IMR-90 (cell line): ENCODE measurements at regions not wholly inside any gene's neighbourhood (a gene's known extent, or its start where the extent isn't known, plus 50 kb on each side); places are given as distances from the start of the nearest gene placed in this dataset.

Experiments
- ATAC-seq: fragments of 200-7000 bp; cut with Tn5 transposase; 2 replicates; pipeline ENCODE4 v1.9.1; 2020; ENCODE audit warnings: low read depth, mild to moderate bottlenecking, moderate library complexity
- BruUV-seq: library from RNA; stranded (reverse); fragments of 400-500 nt; replicated peaks from 2 replicates; lab custom pipeline; 2021; lab: Mats Ljungman, UMichigan
- CTCF ChIA-PET: fragments of 300-600 bp; formaldehyde crosslinking; extraction: SDS; loops from one replicate; lab custom pipeline; 2021; ENCODE audit warnings: antibody characterized with exemption; lab: Yijun Ruan, JAX
- POLR2A ChIA-PET: fragments of 300-600 bp; sonication (Branson Sonifier 250); formaldehyde crosslinking; loops from one replicate; lab custom pipeline; 2022; ENCODE audit warnings: antibody characterized with exemption; ENCODE audit not compliant: unreplicated experiment; lab: Charles Lee
- DNase-seq: peaks from one replicate; pipeline ENCODE4 v3.0.0; 2013
- H2AFZ ChIP-seq: replicated peaks from 2 replicates; pipeline ENCODE3; 2013; ENCODE audit warnings: low read length, mild to moderate bottlenecking; ENCODE audit not compliant: poor library complexity
- H2AK5ac ChIP-seq: 2 replicates; pipeline ENCODE4 v1.6.1; 2013; ENCODE audit warnings: low read depth, low read length, inconsistent platforms
- H2AK9ac ChIP-seq: replicated peaks from 2 replicates; pipeline ENCODE3; 2013; ENCODE audit warnings: mild to moderate bottlenecking, low read depth, low read length, moderate library complexity; ENCODE audit not compliant: poor library complexity
- H2BK120ac ChIP-seq: 2 replicates; pipeline ENCODE4 v1.6.1; 2013; ENCODE audit warnings: low read depth, low read length, inconsistent platforms
- H2BK15ac ChIP-seq: 3 replicates; pipeline ENCODE4 v1.6.1; 2013; ENCODE audit warnings: low read depth, low read length, inconsistent platforms
- H2BK20ac ChIP-seq: 2 replicates; pipeline ENCODE4 v1.6.1; 2013; ENCODE audit warnings: low read depth, mild to moderate bottlenecking, inconsistent platforms, low read length, moderate library complexity
- H2BK5ac ChIP-seq: 2 replicates; pipeline ENCODE4 v1.6.1; 2013; ENCODE audit warnings: mild to moderate bottlenecking, low read depth, low read length, inconsistent platforms; ENCODE audit not compliant: poor library complexity, severe bottlenecking
- H3K14ac ChIP-seq: replicated peaks from 2 replicates; pipeline ENCODE4 v1.6.1; 2013; ENCODE audit warnings: low read depth, low read length, inconsistent platforms
- H3K18ac ChIP-seq: 2 replicates; pipeline ENCODE4 v1.6.1; 2013; ENCODE audit warnings: low read depth, low read length, control low read depth
- H3K23ac ChIP-seq: 2 replicates; pipeline ENCODE4 v1.6.1; 2013; ENCODE audit warnings: low read depth, low read length, inconsistent platforms
- H3K27ac ChIP-seq: 2 replicates; pipeline ENCODE4 v1.5.1; 2013; ENCODE audit warnings: mild to moderate bottlenecking, control low read depth, low read length; ENCODE audit not compliant: insufficient read depth
- H3K27me3 ChIP-seq: 2 replicates; pipeline ENCODE4 v1.6.1; 2013; ENCODE audit warnings: low read length; ENCODE audit not compliant: control insufficient read depth, insufficient read depth
- H3K36me3 ChIP-seq: 2 replicates; pipeline ENCODE4 v1.6.1; 2013; ENCODE audit warnings: low read length, mixed read lengths; ENCODE audit not compliant: control insufficient read depth, insufficient read depth
- H3K4ac ChIP-seq: 2 replicates; pipeline ENCODE4 v1.6.1; 2013; ENCODE audit warnings: low read depth, low read length, inconsistent platforms
- H3K4me1 ChIP-seq: 2 replicates; pipeline ENCODE4 v1.6.1; 2013; ENCODE audit warnings: low read length, mixed read lengths; ENCODE audit not compliant: control insufficient read depth, insufficient read depth
- H3K4me2 ChIP-seq: 2 replicates; pipeline ENCODE4 v1.6.1; 2013; ENCODE audit warnings: low read depth, mild to moderate bottlenecking, control low read depth, low read length, moderate library complexity
- H3K4me3 ChIP-seq: 2 replicates; pipeline ENCODE4 v1.5.1; 2013; ENCODE audit warnings: low read depth, mild to moderate bottlenecking, control low read depth, low read length, moderate library complexity; ENCODE audit not compliant: insufficient read depth
- H3K56ac ChIP-seq: 2 replicates; pipeline ENCODE4 v1.6.1; 2013; ENCODE audit warnings: low read length, inconsistent platforms; ENCODE audit not compliant: insufficient read depth; ENCODE audit errors: extremely low read depth
- H3K79me1 ChIP-seq, 2 experiments: 2 replicates each; pipeline ENCODE4 v1.6.1; 2013; ENCODE audit warnings: low read length in 2 of 2, inconsistent platforms in 1 of 2, low read depth in 1 of 2
- H3K9ac ChIP-seq: 2 replicates; pipeline ENCODE4 v1.6.1; 2013; ENCODE audit warnings: low read depth, low read length, control low read depth
- H3K9me1 ChIP-seq: 2 replicates; pipeline ENCODE4 v1.6.1; 2013; ENCODE audit warnings: low read length, inconsistent platforms; ENCODE audit not compliant: insufficient read depth
- H3K9me3 ChIP-seq: 2 replicates; pipeline ENCODE4 v1.6.1; 2013; ENCODE audit warnings: low read length; ENCODE audit not compliant: control insufficient read depth, insufficient read depth
- H4K20me1 ChIP-seq: 2 replicates; pipeline ENCODE4 v1.6.1; 2013; ENCODE audit warnings: low read length, inconsistent platforms; ENCODE audit not compliant: insufficient read depth
- H4K5ac ChIP-seq: 2 replicates; pipeline ENCODE4 v1.6.1; 2013; ENCODE audit warnings: mild to moderate bottlenecking, low read depth, low read length, control low read depth
- H4K8ac ChIP-seq, 2 experiments: 2 replicates each; pipeline ENCODE4 v1.6.1; 2013; ENCODE audit warnings: low read depth in 2 of 2, low read length in 2 of 2, control low read depth in 1 of 2, inconsistent platforms in 1 of 2
- H4K91ac ChIP-seq: 2 replicates; pipeline ENCODE4 v1.6.1; 2013; ENCODE audit warnings: low read depth, low read length, inconsistent platforms; ENCODE audit not compliant: insufficient read depth
- RCOR1 ChIP-seq: IDR thresholded peaks from 2 replicates; pipeline ENCODE4 v1.6.1; 2012; ENCODE audit warnings: mild to moderate bottlenecking, low read length, improper control_type of control experiment; ENCODE audit not compliant: insufficient replicate concordance
- USF2 ChIP-seq: fragments of 150-350 bp; IDR thresholded peaks from 2 replicates; pipeline ENCODE4 v1.6.1; 2017; ENCODE audit warnings: mild to moderate bottlenecking, antibody characterized with exemption, low read length, low read depth
- WGBS, 2 experiments: methylation state at CpG; one replicate each; pipeline versions ENCODE4 v1.1.5 to v1.1.7; 2013; ENCODE audit warnings: missing lambda C conversion rate in 2 of 2; ENCODE audit not compliant: insufficient read length in 1 of 2; ENCODE audit errors: extremely low coverage in 2 of 2; 5-methylcytosine and 5-hydroxymethylcytosine counted together
- dilution Hi-C: fragments of 300-500 bp; cut with HindIII; formaldehyde crosslinking; loops from one replicate; pipeline ENCODE4 v1.14.3; 2018; ENCODE audit warnings: low sequenced_read_pairs; ENCODE audit not compliant: unreplicated experiment
- in situ Hi-C: fragments of 300-500 bp; cut with MboI; formaldehyde crosslinking; loops from 3 replicates; pipeline ENCODE4 v1.14.3; 2019; ENCODE audit warnings: low sequenced_read_pairs, inconsistent platforms, mixed read lengths
- intact Hi-C: fragments of 100-400 bp; cut with micrococcal nuclease; formaldehyde crosslinking; loops from 2 replicates; pipeline ENCODE4 v1.10.0; 2022

GRCh38 chr5:5564898-5565297, 142.4 kb downstream of the ICE1 start:
- Histone ChIP-seq H4K8ac (no peak overlapping the region), H3K14ac (no peak overlapping the region), H3K27me3 (no peaks in the 10 kb centered on the region), H3K9ac (no peak overlapping the region), H3K9me1 (no peaks in the 10 kb centered on the region), H4K91ac (no peak overlapping the region), H2AK5ac (no peak overlapping the region), H3K79me1 (no peaks in the 10 kb centered on the region), H3K36me3 (no peaks in the 10 kb centered on the region), H2AK9ac (no peak overlapping the region), H3K4me3 (no peak overlapping the region), H2BK20ac (no peak overlapping the region), H3K56ac (no peak overlapping the region), H2BK5ac (no peak overlapping the region), H3K9me3 (peaks cover 23% of the 10 kb centered on the region), H3K27ac (no peak overlapping the region), H3K4me1 (no peaks in the 10 kb centered on the region), H3K4ac (no peak overlapping the region), H2BK120ac (no peak overlapping the region), H3K4me2 (no peak overlapping the region), H4K5ac (no peak overlapping the region), H3K18ac (no peak overlapping the region), H3K23ac (no peak overlapping the region), H4K20me1 (no peaks in the 10 kb centered on the region), H2BK15ac (no peak overlapping the region), H2AFZ (no peak overlapping the region)
- DNase-seq (no peak), ATAC-seq (no peak)
- BruUV-seq, result no TSS peak
- no peak for TF ChIP-seq USF2
- no peak for TF ChIP-seq RCOR1
- dilution Hi-C loops (no loop called here), in situ Hi-C loops (no loop called here), intact Hi-C loops (no loop called here)
- WGBS, 2 experiments, result no CpG with 5 or more reads among the region's 4 CpGs
- ChIA-PET POLR2A (no interaction called here), CTCF (no interaction called here)
